ENCODE measurements at regions not wholly inside any gene's neighbourhood (a gene's known extent, or its start where the extent isn't known, plus 50 kb on each side); places are given as distances from the start of the nearest gene placed in this dataset.

DNA sequence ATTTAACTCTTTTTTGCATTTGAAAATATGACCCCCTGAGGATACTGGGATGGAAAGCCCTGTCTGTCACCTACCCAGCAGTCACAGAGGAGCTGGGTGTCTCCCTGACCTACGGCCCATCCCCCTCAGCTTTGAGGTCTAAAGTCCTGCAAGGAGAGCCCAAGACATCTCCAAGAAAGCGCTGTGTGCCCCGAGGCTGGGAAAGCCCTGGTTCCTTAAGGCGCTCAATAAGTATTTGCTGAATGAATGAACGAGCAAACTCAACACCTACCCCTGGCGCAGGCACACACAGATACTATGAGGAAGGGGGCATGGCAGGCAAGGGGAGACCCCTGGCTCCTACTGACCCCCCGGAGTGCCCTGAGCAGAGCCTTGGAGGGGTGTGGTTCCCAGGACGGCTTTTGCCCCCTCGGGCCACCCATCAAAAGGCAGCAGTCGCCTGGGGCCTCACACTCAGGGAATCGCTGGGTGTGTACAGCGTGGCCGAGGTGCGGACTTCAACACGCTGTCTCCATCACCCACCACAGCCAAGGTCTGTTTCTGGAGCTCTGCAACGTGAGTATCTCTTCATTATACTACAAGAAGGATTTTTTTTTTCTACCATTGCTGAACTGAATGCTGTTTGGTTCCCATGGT, 211.6 kb downstream of the ERCC6L2 start:
- Mint-ChIP-seq H3K27ac (no peak overlapping the region), H3K36me3 (peaks cover 0 to 4% (median 0%) of the 10 kb centered on the region in 3 donors), H3K27me3 (ENCODE audit: low read depth in 3 of 3) (peaks cover 9 to 18% (median 9%) of the 10 kb centered on the region in 3 donors), H3K4me1 (peaks cover 13 to 18% of the 10 kb centered on the region in 2 donors), H3K4me3 (no peak overlapping the region), H3K9me3 (peaks cover 0 to 1% (median 0%) of the 10 kb centered on the region in 6 donors)
- DNase-seq = no peak

DNA sequence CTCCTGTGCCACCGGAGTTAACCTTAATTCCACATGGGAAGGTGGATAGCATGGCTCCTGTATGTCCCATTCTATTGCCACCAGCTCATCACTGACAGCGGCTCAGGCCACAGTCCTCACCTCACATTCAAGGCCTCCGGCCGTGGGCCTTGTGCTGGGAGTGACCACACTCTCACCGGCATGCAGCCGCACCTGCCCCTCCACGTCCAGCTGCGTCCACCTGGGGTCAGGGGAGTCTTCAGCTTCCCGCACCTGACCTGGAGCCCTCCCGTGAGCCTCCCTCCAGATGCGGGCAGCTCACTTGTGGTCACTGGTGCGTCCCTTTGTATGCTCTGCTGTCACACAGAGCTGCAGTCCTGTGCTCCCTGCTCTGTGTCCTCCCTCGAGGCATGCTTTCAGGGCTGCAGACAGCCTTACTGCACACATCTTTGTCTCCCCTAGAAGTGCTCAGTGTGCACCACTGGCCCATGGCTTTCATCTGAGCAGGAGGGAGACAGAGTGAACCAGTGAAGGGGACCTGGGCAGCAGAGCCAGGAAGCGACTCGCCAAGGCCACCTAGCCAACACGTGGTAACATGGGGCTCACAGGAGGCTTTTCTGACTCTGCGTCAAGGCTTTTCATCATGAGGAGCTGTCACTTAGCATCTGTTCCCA, 210.1 kb downstream of the ERCC6L2 start:
- peaks cover 0 to 4% (median 0%) of the 10 kb centered on the region in 3 donors for H3K36me3 Mint-ChIP-seq
- peaks cover 10 to 18% of the 10 kb centered on the region in 2 donors for H3K4me1 Mint-ChIP-seq
- H3K27me3 Mint-ChIP-seq (ENCODE audit: low read depth in 3 of 3) = peaks cover 9 to 18% (median 9%) of the 10 kb centered on the region in 3 donors
- H3K4me3 Mint-ChIP-seq = no peak overlapping the region
- no peak for DNase-seq
- H3K27ac Mint-ChIP-seq = no peak overlapping the region
- H3K9me3 Mint-ChIP-seq = no peaks in the 10 kb centered on the region

DNA sequence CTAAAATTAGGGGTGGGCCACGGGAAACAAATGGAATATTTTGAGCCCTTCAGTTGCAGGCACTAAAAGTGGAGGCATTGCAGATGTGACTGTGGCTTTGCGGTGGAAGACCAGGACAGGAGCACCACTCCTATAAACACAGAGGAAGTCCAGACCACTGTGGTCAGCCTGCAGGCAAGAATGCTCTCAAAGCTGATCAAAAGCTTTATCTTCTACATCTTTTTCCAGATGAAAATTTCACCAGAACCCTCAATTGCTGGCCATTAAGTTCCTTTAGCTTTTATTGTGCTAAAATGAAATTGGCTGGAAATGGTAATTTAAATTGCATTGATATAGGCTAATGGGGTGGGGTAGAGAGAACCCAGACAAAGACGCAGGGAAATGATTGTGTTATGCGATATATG, 208.8 kb downstream of the ERCC6L2 start:
- H3K27me3 Mint-ChIP-seq (ENCODE audit: low read depth in 3 of 3) = peaks cover 9 to 18% (median 9%) of the 10 kb centered on the region in 3 donors
- DNase-seq = no peak
- H3K36me3 Mint-ChIP-seq = peaks cover 0 to 4% (median 0%) of the 10 kb centered on the region in 3 donors
- peaks cover 10 to 18% of the 10 kb centered on the region in 2 donors for H3K4me1 Mint-ChIP-seq
- peak overlapping the region in 1 of 6 donors; percentile 47 for H3K27ac Mint-ChIP-seq
- no peaks in the 10 kb centered on the region for H3K9me3 Mint-ChIP-seq
- peak overlapping the region in 1 of 5 donors; percentile 44 for H3K4me3 Mint-ChIP-seq

DNA sequence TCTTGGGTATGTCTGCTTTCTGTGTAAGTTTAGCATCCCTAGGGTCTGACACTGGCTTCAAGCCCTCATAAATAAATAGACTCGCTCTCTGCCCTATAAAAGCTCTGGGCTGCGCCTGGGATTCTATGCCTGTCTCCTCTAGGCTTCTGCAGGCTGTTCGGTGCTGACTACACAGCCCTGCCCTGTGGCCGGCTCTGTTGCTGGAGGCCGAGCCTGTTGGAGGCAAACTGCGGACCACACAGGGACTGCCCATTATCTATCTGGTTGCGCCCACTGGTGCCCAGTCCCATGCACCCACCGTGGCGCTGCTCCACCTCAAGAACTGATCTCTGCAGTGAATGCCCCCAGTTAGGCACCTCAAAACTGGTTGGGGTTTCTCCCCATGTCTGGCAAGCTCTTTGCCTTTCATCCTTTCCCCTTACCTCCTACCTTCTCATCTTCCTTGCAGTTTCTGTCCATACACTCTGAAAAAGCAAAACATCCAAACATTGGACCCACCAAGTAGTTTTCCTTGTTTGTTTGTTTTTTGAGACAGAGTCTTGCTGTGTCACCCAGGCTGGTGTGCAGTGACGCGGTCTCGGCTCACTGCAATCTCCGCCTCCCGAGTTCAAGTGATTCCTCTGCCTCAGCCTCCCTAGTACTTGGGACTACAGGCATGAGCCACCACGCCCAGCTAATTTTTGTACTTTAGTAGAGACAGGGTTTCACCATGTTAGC, 207.2 kb downstream of the ERCC6L2 start:
- H3K9me3 Mint-ChIP-seq = no peaks in the 10 kb centered on the region
- H3K27ac Mint-ChIP-seq = no peak overlapping the region
- no peak for DNase-seq
- peaks cover 10 to 18% of the 10 kb centered on the region in 2 donors for H3K4me1 Mint-ChIP-seq
- H3K36me3 Mint-ChIP-seq = no peaks in the 10 kb centered on the region
- no peak overlapping the region for H3K4me3 Mint-ChIP-seq
- peaks cover 3 to 15% (median 5%) of the 10 kb centered on the region in 3 donors for H3K27me3 Mint-ChIP-seq (ENCODE audit: low read depth in 3 of 3)

DNA sequence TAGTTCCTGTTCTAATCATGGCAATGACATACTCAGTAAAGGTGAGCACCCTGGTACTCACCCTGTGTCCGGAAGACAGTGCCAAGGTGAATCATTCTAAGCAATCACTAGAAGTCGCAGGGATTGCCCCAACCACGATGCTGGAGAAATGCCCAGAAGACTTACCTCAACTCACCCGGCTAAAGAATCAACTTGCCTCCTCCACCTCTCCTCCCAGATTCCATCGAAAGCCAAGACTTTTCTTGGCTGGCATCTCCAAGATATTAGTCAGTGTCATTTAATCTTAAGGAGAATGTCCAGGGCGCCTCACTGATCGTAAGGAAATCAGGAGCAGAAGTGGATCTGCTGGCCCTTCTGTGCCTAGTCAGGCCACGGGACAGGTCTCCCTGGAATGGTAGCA, 204.9 kb downstream of the ERCC6L2 start:
- H3K4me1 Mint-ChIP-seq = peaks cover 10 to 18% of the 10 kb centered on the region in 2 donors
- H3K27ac Mint-ChIP-seq = no peak overlapping the region
- H3K4me3 Mint-ChIP-seq = no peak overlapping the region
- no peaks in the 10 kb centered on the region for H3K36me3 Mint-ChIP-seq
- H3K27me3 Mint-ChIP-seq (ENCODE audit: low read depth in 3 of 3) = peaks cover 2 to 11% (median 5%) of the 10 kb centered on the region in 3 donors
- no peaks in the 10 kb centered on the region for H3K9me3 Mint-ChIP-seq
- DNase-seq = no peak

DNA sequence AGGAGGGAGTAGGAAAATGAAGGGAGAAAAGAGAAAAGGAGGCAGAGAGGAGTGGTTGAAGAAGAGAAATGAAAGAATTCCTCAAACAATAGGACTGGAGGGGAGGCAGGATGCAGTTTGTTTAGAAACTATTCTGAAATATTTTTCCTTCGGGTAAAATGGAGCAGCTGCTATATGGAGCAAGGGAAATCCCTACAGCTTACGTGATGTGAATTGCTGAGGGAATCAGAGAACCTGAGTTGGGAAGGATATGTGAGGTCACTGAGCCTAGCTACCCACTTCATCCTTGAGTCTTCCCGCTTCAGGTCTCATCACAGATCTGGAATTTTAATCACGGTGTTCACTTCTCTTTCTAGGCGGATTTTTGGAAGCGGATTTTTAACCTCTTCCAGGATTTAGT, 204.3 kb downstream of the ERCC6L2 start:
- Mint-ChIP-seq H3K4me3 (no peak overlapping the region), H3K9me3 (no peaks in the 10 kb centered on the region), H3K27ac (no peak overlapping the region), H3K4me1 (peaks cover 10 to 17% of the 10 kb centered on the region in 2 donors), H3K36me3 (no peaks in the 10 kb centered on the region), H3K27me3 (ENCODE audit: low read depth in 3 of 3) (peaks cover 1 to 8% (median 5%) of the 10 kb centered on the region in 3 donors)
- no peak for DNase-seq

DNA sequence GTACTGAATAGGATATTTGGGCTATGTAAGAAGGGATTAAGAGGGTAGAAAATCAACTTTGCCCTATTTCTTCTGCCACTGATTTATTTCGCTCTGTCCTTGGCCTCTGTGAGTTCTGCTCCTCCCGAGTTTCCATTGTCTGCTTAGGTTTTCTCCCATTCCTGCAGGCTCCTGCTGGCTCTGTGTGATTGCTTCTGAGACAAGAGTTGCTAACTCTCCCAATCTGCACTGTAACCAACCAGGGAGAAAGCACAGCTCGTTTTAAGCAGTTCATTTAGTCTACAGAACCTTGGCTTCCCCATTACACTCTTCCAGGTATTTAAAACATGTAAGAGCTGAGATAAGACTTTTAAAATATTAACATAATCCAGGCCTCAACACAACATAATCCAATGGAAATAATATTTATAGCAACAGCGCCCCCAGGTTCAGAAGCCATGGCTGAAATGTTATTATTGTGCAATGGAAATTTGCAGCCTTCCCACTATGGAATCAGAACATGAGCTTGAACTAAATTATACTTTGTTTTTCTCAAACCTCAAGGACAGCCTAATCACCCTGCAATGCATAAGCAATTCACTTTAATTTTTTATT, 203.5 kb downstream of the ERCC6L2 start:
- peaks cover 4 to 9% of the 10 kb centered on the region in 2 donors for H3K4me1 Mint-ChIP-seq
- H3K27me3 Mint-ChIP-seq (ENCODE audit: low read depth in 3 of 3) = peaks cover 0 to 10% (median 5%) of the 10 kb centered on the region in 3 donors
- H3K27ac Mint-ChIP-seq = no peak overlapping the region
- no peaks in the 10 kb centered on the region for H3K36me3 Mint-ChIP-seq
- no peak overlapping the region for H3K4me3 Mint-ChIP-seq
- H3K9me3 Mint-ChIP-seq = no peaks in the 10 kb centered on the region
- DNase-seq = no peak

DNA sequence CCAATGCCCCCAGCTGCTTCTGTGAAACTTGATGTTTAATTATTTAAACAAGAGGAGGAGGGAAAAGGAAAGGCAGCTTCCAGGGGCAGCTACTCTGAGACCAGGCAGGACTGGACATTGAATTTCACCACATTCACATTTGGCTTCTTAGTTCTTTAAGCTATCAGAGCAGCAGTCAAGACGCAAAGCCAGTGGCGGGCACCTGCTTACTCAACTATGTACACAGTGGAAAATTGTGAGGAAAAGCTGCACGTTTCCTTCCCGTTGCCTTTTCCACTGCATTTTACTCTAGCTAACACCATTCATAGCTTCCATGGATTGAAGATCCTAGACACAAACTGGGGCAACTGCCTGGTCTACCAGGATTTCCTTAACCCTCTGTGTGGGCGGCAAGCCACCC, 200.3 kb downstream of the ERCC6L2 start:
- H3K4me1 Mint-ChIP-seq = peaks cover 0 to 2% of the 10 kb centered on the region in 2 donors
- H3K27me3 Mint-ChIP-seq (ENCODE audit: low read depth in 3 of 3) = peaks cover 2 to 4% (median 2%) of the 10 kb centered on the region in 3 donors
- no peaks in the 10 kb centered on the region for H3K36me3 Mint-ChIP-seq

DNA sequence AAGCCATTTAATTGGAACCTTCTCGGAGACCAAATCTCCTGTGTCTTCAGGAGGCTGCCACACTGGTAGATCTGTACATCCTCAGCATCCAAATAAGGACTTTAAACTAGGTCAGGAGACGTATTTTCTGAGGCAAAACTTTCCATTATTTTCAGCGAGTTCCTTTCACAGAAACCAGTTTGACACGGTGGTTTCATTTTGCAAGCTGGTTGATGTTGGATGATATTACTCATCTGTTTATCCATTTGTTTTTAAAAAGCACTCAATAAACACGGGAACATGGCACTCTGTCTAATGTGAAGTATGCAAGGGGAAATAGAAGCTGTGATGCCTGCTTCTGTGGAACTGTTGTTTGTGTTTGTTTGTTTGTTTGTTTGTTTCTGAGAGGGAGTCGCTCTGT, 199.6 kb downstream of the ERCC6L2 start:
- no peak for DNase-seq
- Mint-ChIP-seq H3K9me3 (no peaks in the 10 kb centered on the region), H3K27ac (no peak overlapping the region), H3K36me3 (no peaks in the 10 kb centered on the region), H3K27me3 (ENCODE audit: low read depth in 3 of 3) (peaks cover 2 to 4% (median 2%) of the 10 kb centered on the region in 3 donors), H3K4me3 (peak overlapping the region in 1 of 5 donors; percentile 43), H3K4me1 (peaks cover 0 to 2% of the 10 kb centered on the region in 2 donors)

More for the DNA sequence above, 200.3 kb downstream of the ERCC6L2 start:
- no peak for DNase-seq
- H3K27ac Mint-ChIP-seq = no peak overlapping the region
- no peak overlapping the region for H3K4me3 Mint-ChIP-seq
- no peaks in the 10 kb centered on the region for H3K9me3 Mint-ChIP-seq

DNA sequence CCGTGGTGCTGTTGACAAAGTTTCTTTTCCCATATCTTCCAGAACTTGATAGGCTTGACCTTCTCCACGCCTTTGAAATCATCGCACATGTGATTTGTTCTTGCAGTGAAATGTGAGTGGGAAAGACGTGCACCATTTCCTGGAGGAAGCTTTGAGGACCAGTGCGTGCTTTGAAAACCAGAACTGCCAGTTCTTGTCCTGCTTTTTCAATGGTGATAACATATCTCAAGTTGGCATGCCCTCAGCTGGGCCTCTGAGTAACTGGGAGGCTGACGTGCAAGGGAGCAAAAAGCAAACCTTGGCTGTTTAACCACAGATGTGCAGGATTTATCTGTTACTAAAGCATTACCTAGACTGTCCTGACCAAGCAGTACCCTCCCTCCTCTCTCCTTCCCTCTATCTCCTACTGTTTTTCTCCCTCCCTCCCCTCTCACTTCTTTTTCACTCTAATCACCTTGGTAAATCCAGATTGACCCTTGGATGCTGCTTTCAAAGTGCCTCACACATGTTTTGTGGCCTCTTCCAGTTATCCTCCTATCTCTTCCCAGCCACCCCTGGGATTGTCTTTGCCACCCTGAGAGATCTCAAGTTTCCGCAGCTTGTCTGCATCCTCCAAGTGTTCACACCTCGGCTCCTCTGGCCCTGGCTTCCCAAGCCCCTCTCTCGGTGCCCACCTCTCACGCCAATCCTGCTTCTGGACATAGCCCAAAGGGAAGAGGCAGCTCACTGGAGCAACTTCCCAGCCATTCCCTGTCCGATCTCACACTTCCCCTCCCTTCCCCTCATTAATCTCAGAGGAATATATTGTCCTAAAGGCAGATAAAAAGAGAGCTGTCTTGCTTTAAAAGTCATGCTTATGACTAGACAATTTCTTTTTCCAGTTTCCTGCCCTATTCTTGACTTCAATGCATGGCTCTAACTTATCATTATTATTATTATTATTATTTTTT, 198.3 kb downstream of the ERCC6L2 start:
- Mint-ChIP-seq H3K27ac (no peak overlapping the region), H3K9me3 (no peaks in the 10 kb centered on the region), H3K27me3 (ENCODE audit: low read depth in 3 of 3) (peaks cover 2 to 4% (median 2%) of the 10 kb centered on the region in 3 donors), H3K4me3 (no peak overlapping the region), H3K4me1 (peaks cover 0 to 2% of the 10 kb centered on the region in 2 donors), H3K36me3 (no peaks in the 10 kb centered on the region)
- DNase-seq = no peak

DNA sequence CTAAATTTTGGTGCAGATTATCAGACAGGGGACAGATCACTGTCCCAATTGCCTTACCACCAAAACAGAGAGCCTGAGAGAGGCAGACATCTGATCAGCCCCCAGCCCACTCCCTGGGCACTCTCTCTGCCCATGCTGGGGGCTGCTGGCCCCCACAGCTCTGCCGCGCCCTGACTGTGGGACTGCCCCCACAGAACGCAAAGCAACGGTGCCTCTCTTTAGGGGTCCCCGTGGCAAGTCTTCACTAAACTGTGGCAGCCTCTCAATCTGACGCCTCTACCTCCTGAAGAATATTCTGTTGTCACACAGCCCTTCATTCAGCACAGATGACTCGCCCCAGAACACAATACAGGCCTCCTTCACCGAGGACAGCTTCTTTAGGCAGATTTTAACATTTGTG, 197.4 kb downstream of the ERCC6L2 start:
- no peak for DNase-seq
- Mint-ChIP-seq H3K36me3 (no peaks in the 10 kb centered on the region), H3K9me3 (no peaks in the 10 kb centered on the region), H3K27me3 (ENCODE audit: low read depth in 3 of 3) (peaks cover 2 to 4% (median 2%) of the 10 kb centered on the region in 3 donors), H3K4me3 (no peak overlapping the region), H3K4me1 (peaks cover 0 to 2% of the 10 kb centered on the region in 2 donors), H3K27ac (no peak overlapping the region)

DNA sequence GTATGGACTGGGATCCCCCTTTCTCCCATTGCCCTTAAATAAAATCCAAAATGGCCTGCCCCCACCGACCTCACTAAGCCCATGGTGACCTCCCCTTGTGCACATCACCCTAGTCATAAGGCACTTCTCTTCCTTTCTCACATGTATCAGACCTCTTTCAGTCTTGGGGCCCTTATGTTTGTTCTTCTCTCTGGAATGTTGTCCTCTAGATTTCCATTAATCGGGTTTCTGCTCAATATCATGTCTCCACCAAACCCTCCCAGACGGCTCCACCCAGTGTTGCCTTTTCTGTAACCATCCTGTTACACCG, 196.3 kb downstream of the ERCC6L2 start:
- Mint-ChIP-seq H3K27ac (no peak overlapping the region), H3K4me3 (no peak overlapping the region), H3K9me3 (no peaks in the 10 kb centered on the region)

More for the DNA sequence above, 196.3 kb downstream of the ERCC6L2 start:
- Mint-ChIP-seq H3K36me3 (no peaks in the 10 kb centered on the region), H3K27me3 (ENCODE audit: low read depth in 3 of 3) (peaks cover 2 to 4% (median 2%) of the 10 kb centered on the region in 3 donors), H3K4me1 (peaks cover 0 to 2% of the 10 kb centered on the region in 2 donors)
- DNase-seq = no peak
